ENCODE measurements at regions not wholly inside any gene's neighbourhood (a gene's known extent, or its start where the extent isn't known, plus 50 kb on each side); places are given as distances from the start of the nearest gene placed in this dataset.
A peak's percentile ranks its signal among the peaks of the same experiment; 100 is the strongest.

- H3K9me2 ChIP-seq (replicated peaks; ENCODE audit: insufficient read depth, low read length) = no peaks in the 10 kb centered on the region
- no peak for DNase-seq
- H3K9me3 ChIP-seq (ENCODE audit: low read length) = no peaks in the 10 kb centered on the region
- no peak overlapping the region for H3K4me3 ChIP-seq (ENCODE audit: low read length)
- no peak overlapping the region for H3K4me2 ChIP-seq (ENCODE audit: low read depth, low read length, poor library complexity, severe bottlenecking)
- no peaks in the 10 kb centered on the region for H3K4me1 ChIP-seq (ENCODE audit: low read length)
- H3K9ac ChIP-seq (ENCODE audit: low read length) = no peak overlapping the region
- no peaks in the 10 kb centered on the region for H4K20me1 ChIP-seq (ENCODE audit: insufficient read depth, low read depth, low read length)
- H2AFZ ChIP-seq (ENCODE audit: low read length) = no peak overlapping the region
- no peaks in the 10 kb centered on the region for H3K36me3 ChIP-seq (ENCODE audit: insufficient read depth, low read length)
- H3K79me2 ChIP-seq (ENCODE audit: low read length) = no peaks in the 10 kb centered on the region
- no peak overlapping the region for H3K27ac ChIP-seq (ENCODE audit: low read length)
- no peaks in the 10 kb centered on the region for H3K27me3 ChIP-seq (ENCODE audit: low read length)
Observed at GRCh38 chr2:62423883-62424458, 82.0 kb downstream of the TMEM17 start.

- H2AFZ ChIP-seq (ENCODE audit: low read length) = no peak overlapping the region
- no peaks in the 10 kb centered on the region for H3K4me1 ChIP-seq (ENCODE audit: low read length)
- no peaks in the 10 kb centered on the region for H3K9me3 ChIP-seq (ENCODE audit: low read length)
- no peak overlapping the region for H3K4me2 ChIP-seq (ENCODE audit: low read depth, low read length, poor library complexity, severe bottlenecking)
- H3K9ac ChIP-seq (ENCODE audit: low read length) = no peak overlapping the region
- no peaks in the 10 kb centered on the region for H3K27me3 ChIP-seq (ENCODE audit: low read length)
- no peaks in the 10 kb centered on the region for H4K20me1 ChIP-seq (ENCODE audit: insufficient read depth, low read depth, low read length)
- no peaks in the 10 kb centered on the region for H3K36me3 ChIP-seq (ENCODE audit: insufficient read depth, low read length)
- H3K9me2 ChIP-seq (replicated peaks; ENCODE audit: insufficient read depth, low read length) = no peaks in the 10 kb centered on the region
- no peak overlapping the region for H3K4me3 ChIP-seq (ENCODE audit: low read length)
- DNase-seq = peak; percentile 60
- H3K79me2 ChIP-seq (ENCODE audit: low read length) = no peaks in the 10 kb centered on the region
- H3K27ac ChIP-seq (ENCODE audit: low read length) = no peak overlapping the region
Observed at GRCh38 chr2:62423235-62423634, 82.8 kb downstream of the TMEM17 start.

GRCh38 chr2:62415518-62415917 is 90.5 kb downstream of the TMEM17 start:
- H2AFZ ChIP-seq (ENCODE audit: low read length) = no peak overlapping the region
- no peak overlapping the region for H3K4me2 ChIP-seq (ENCODE audit: low read depth, low read length, poor library complexity, severe bottlenecking)
- peaks cover 3% of the 10 kb centered on the region; the same call in 1 of the 2 replicates for H3K4me1 ChIP-seq (ENCODE audit: low read length)
- no peak overlapping the region for H3K9ac ChIP-seq (ENCODE audit: low read length)
- H4K20me1 ChIP-seq (ENCODE audit: insufficient read depth, low read depth, low read length) = no peaks in the 10 kb centered on the region
- no peaks in the 10 kb centered on the region for H3K9me2 ChIP-seq (replicated peaks; ENCODE audit: insufficient read depth, low read length)
- H3K79me2 ChIP-seq (ENCODE audit: low read length) = no peaks in the 10 kb centered on the region
- H3K4me3 ChIP-seq (ENCODE audit: low read length) = no peak overlapping the region
- H3K9me3 ChIP-seq (ENCODE audit: low read length) = no peaks in the 10 kb centered on the region
- no peak for DNase-seq
- H3K27ac ChIP-seq (ENCODE audit: low read length) = no peak overlapping the region
- no peaks in the 10 kb centered on the region for H3K27me3 ChIP-seq (ENCODE audit: low read length)
- no peaks in the 10 kb centered on the region for H3K36me3 ChIP-seq (ENCODE audit: insufficient read depth, low read length)

GRCh38 chr2:62415019-62415431 is 91.0 kb downstream of the TMEM17 start:
- Histone ChIP-seq H3K27ac (ENCODE audit: low read length) (no peak overlapping the region), H3K79me2 (ENCODE audit: low read length) (no peaks in the 10 kb centered on the region), H3K9ac (ENCODE audit: low read length) (no peak overlapping the region), H3K9me3 (ENCODE audit: low read length) (no peaks in the 10 kb centered on the region), H4K20me1 (ENCODE audit: insufficient read depth, low read depth, low read length) (no peaks in the 10 kb centered on the region), H3K4me3 (ENCODE audit: low read length) (no peak overlapping the region), H3K4me2 (ENCODE audit: low read depth, low read length, poor library complexity, severe bottlenecking) (no peak overlapping the region), H3K27me3 (ENCODE audit: low read length) (no peaks in the 10 kb centered on the region), H3K4me1 (ENCODE audit: low read length) (peaks cover 3% of the 10 kb centered on the region; the same call in 1 of the 2 replicates), H3K9me2 (replicated peaks; ENCODE audit: insufficient read depth, low read length) (no peaks in the 10 kb centered on the region), H3K36me3 (ENCODE audit: insufficient read depth, low read length) (no peaks in the 10 kb centered on the region), H2AFZ (ENCODE audit: low read length) (no peak overlapping the region)
- DNase-seq = no peak

- no peaks in the 10 kb centered on the region for H4K20me1 ChIP-seq (ENCODE audit: insufficient read depth, low read depth, low read length)
- no peak overlapping the region for H3K27ac ChIP-seq (ENCODE audit: low read length)
- no peak overlapping the region for H2AFZ ChIP-seq (ENCODE audit: low read length)
- H3K4me2 ChIP-seq (ENCODE audit: low read depth, low read length, poor library complexity, severe bottlenecking) = no peak overlapping the region
- H3K9ac ChIP-seq (ENCODE audit: low read length) = no peak overlapping the region
- no peaks in the 10 kb centered on the region for H3K9me3 ChIP-seq (ENCODE audit: low read length)
- DNase-seq = no peak
- no peaks in the 10 kb centered on the region for H3K27me3 ChIP-seq (ENCODE audit: low read length)
- H3K9me2 ChIP-seq (replicated peaks; ENCODE audit: insufficient read depth, low read length) = no peaks in the 10 kb centered on the region
- no peaks in the 10 kb centered on the region for H3K79me2 ChIP-seq (ENCODE audit: low read length)
- peaks cover 3% of the 10 kb centered on the region; the same call in 1 of the 2 replicates for H3K4me1 ChIP-seq (ENCODE audit: low read length)
- H3K36me3 ChIP-seq (ENCODE audit: insufficient read depth, low read length) = no peaks in the 10 kb centered on the region
- no peak overlapping the region for H3K4me3 ChIP-seq (ENCODE audit: low read length)
Observed at GRCh38 chr2:62413116-62413663, 92.8 kb downstream of the TMEM17 start.

GRCh38 chr2:62412347-62412742 is 93.7 kb downstream of the TMEM17 start:
- no peaks in the 10 kb centered on the region for H3K9me2 ChIP-seq (replicated peaks; ENCODE audit: insufficient read depth, low read length)
- no peaks in the 10 kb centered on the region for H3K9me3 ChIP-seq (ENCODE audit: low read length)
- no peak overlapping the region for H3K27ac ChIP-seq (ENCODE audit: low read length)
- H3K4me2 ChIP-seq (ENCODE audit: low read depth, low read length, poor library complexity, severe bottlenecking) = no peak overlapping the region
- no peaks in the 10 kb centered on the region for H3K79me2 ChIP-seq (ENCODE audit: low read length)
- no peaks in the 10 kb centered on the region for H3K36me3 ChIP-seq (ENCODE audit: insufficient read depth, low read length)
- H3K4me3 ChIP-seq (ENCODE audit: low read length) = no peak overlapping the region
- H3K4me1 ChIP-seq (ENCODE audit: low read length) = peaks cover 3% of the 10 kb centered on the region; the same call in 1 of the 2 replicates
- H2AFZ ChIP-seq (ENCODE audit: low read length) = no peak overlapping the region
- H3K27me3 ChIP-seq (ENCODE audit: low read length) = no peaks in the 10 kb centered on the region
- H3K9ac ChIP-seq (ENCODE audit: low read length) = no peak overlapping the region
- no peaks in the 10 kb centered on the region for H4K20me1 ChIP-seq (ENCODE audit: insufficient read depth, low read depth, low read length)
- no peak for DNase-seq

- H3K4me2 ChIP-seq (ENCODE audit: low read depth, low read length, poor library complexity, severe bottlenecking) = no peak overlapping the region
- H3K79me2 ChIP-seq (ENCODE audit: low read length) = no peaks in the 10 kb centered on the region
- no peaks in the 10 kb centered on the region for H3K36me3 ChIP-seq (ENCODE audit: insufficient read depth, low read length)
- H4K20me1 ChIP-seq (ENCODE audit: insufficient read depth, low read depth, low read length) = no peaks in the 10 kb centered on the region
- no peaks in the 10 kb centered on the region for H3K9me2 ChIP-seq (replicated peaks; ENCODE audit: insufficient read depth, low read length)
- no peaks in the 10 kb centered on the region for H3K27me3 ChIP-seq (ENCODE audit: low read length)
- no peaks in the 10 kb centered on the region for H3K9me3 ChIP-seq (ENCODE audit: low read length)
- DNase-seq = no peak
- no peak overlapping the region for H3K4me3 ChIP-seq (ENCODE audit: low read length)
- H2AFZ ChIP-seq (ENCODE audit: low read length) = no peak overlapping the region
- peaks cover 3% of the 10 kb centered on the region; the same call in 1 of the 2 replicates for H3K4me1 ChIP-seq (ENCODE audit: low read length)
- no peak overlapping the region for H3K27ac ChIP-seq (ENCODE audit: low read length)
- H3K9ac ChIP-seq (ENCODE audit: low read length) = no peak overlapping the region
Observed at GRCh38 chr2:62410926-62411456, 95.0 kb downstream of the TMEM17 start.

GRCh38 chr2:62410015-62410453 is 96.0 kb downstream of the TMEM17 start:
- no peaks in the 10 kb centered on the region for H4K20me1 ChIP-seq (ENCODE audit: insufficient read depth, low read depth, low read length)
- H3K9me3 ChIP-seq (ENCODE audit: low read length) = no peaks in the 10 kb centered on the region
- H3K79me2 ChIP-seq (ENCODE audit: low read length) = no peaks in the 10 kb centered on the region
- H3K27me3 ChIP-seq (ENCODE audit: low read length) = no peaks in the 10 kb centered on the region
- H3K9me2 ChIP-seq (replicated peaks; ENCODE audit: insufficient read depth, low read length) = no peaks in the 10 kb centered on the region
- no peak overlapping the region for H3K4me3 ChIP-seq (ENCODE audit: low read length)
- DNase-seq = no peak
- no peaks in the 10 kb centered on the region for H3K36me3 ChIP-seq (ENCODE audit: insufficient read depth, low read length)
- no peak overlapping the region for H2AFZ ChIP-seq (ENCODE audit: low read length)
- H3K4me1 ChIP-seq (ENCODE audit: low read length) = peaks cover 3% of the 10 kb centered on the region; the same call in 1 of the 2 replicates
- H3K4me2 ChIP-seq (ENCODE audit: low read depth, low read length, poor library complexity, severe bottlenecking) = no peak overlapping the region
- no peak overlapping the region for H3K27ac ChIP-seq (ENCODE audit: low read length)
- H3K9ac ChIP-seq (ENCODE audit: low read length) = no peak overlapping the region

Measured in Karpas-422 (cell line).